K562 (cell line): ENCODE measurements at regions not wholly inside any gene's neighbourhood (a gene's known extent, or its start where the extent isn't known, plus 50 kb on each side); places are given as distances from the start of the nearest gene placed in this dataset.

Experiments
- ATAC-seq: fragments of 200-7000 bp; cut with Tn5 transposase; 3 replicates; pipeline ENCODE4 v1.9.1; 2020; ENCODE audit warnings: moderate library complexity
- BruUV-seq: library from RNA; stranded (reverse); fragments of 400-500 nt; replicated peaks from 2 replicates; lab custom pipeline; 2021; lab: Mats Ljungman, UMichigan
- CTCF ChIA-PET: fragments of 300-600 bp; formaldehyde crosslinking; extraction: SDS; loops from one replicate; lab custom pipeline; 2021; ENCODE audit warnings: low intra/inter-chr PET ratio; lab: Yijun Ruan, JAX
- POLR2A ChIA-PET: fragments of 300-600, 350-650 bp; sonication (Branson Sonifier 250); formaldehyde crosslinking; extraction: SDS; loops from one replicate; lab custom pipeline; 2021; ENCODE audit warnings: antibody characterized with exemption, inconsistent platforms; lab: Yijun Ruan, JAX
- DNase-seq, 4 experiments: peaks; one replicate each; pipeline versions ENCODE4 v3.0.0 to v3.0.0-alpha.2; 2011 to 2018; ENCODE audit warnings: low spot score in 3 of 4, mixed read lengths in 3 of 4; ENCODE audit errors: extremely low read depth in 1 of 4
- FAIRE-seq: peaks from 2 replicates; lab custom pipeline; 2011; peaks lifted over from hg19 to GRCh38; lab: Jason Lieb, UNC
- H2AFZ ChIP-seq: 2 replicates; pipeline ENCODE4 v1.6.0; 2011; ENCODE audit warnings: low read depth, low read length, control low read depth, inconsistent platforms
- H3K27ac ChIP-seq: fragments of 200-600 bp; 3 replicates; pipeline ENCODE4 v1.8.0; 2011; ENCODE audit warnings: low read depth, mild to moderate bottlenecking, control low read depth, inconsistent platforms, low read length, moderate library complexity, mixed read lengths; ENCODE audit errors: extremely low read depth
- H3K27me3 ChIP-seq, 2 experiments: fragments of 300-600 bp in 1 of 2; 2 replicates in 1 of 2; 3 replicates in 1 of 2; pipeline versions ENCODE4 v1.6.0 to v1.8.0; 2011; ENCODE audit warnings: inconsistent platforms in 2 of 2, low read length in 2 of 2, mild to moderate bottlenecking in 1 of 2, mixed read lengths in 1 of 2, moderate library complexity in 1 of 2; ENCODE audit not compliant: control insufficient read depth in 2 of 2, insufficient read depth in 2 of 2
- H3K36me3 ChIP-seq: fragments of 300-600 bp; 3 replicates; pipeline ENCODE4 v1.8.0; 2011; ENCODE audit warnings: mild to moderate bottlenecking, low read length, inconsistent platforms; ENCODE audit not compliant: control insufficient read depth, insufficient read depth
- H3K4me1 ChIP-seq, 2 experiments: fragments of 200-600 bp in 1 of 2; replicated peaks in 1 of 2; 2 replicates in 1 of 2; 3 replicates in 1 of 2; pipeline versions ENCODE4 v1.5.1 to v1.8.0; 2011; ENCODE audit warnings: inconsistent platforms in 2 of 2, low read length in 2 of 2, mild to moderate bottlenecking in 1 of 2, mixed read lengths in 1 of 2, moderate library complexity in 1 of 2; ENCODE audit not compliant: control insufficient read depth in 2 of 2, insufficient read depth in 2 of 2
- H3K4me2 ChIP-seq: 2 replicates; pipeline ENCODE4 v1.6.1; 2011; ENCODE audit warnings: low read length, control low read depth, inconsistent platforms, mixed read lengths; ENCODE audit not compliant: insufficient read depth
- H3K4me3 ChIP-seq: fragments of 200-600 bp; sonication (generic), shearing (Covaris generic); 2 replicates; pipeline ENCODE4 v1.5.1; 2016; ENCODE audit warnings: control low read depth, inconsistent platforms
- H3K79me2 ChIP-seq: fragments of 200-600 bp; 3 replicates; pipeline ENCODE4 v1.8.0; 2011; ENCODE audit warnings: low read length, inconsistent platforms; ENCODE audit not compliant: control insufficient read depth, insufficient read depth
- H3K9ac ChIP-seq, 2 experiments: 2 replicates each; pipeline versions ENCODE4 v1.6.0 to v1.6.1; 2011; ENCODE audit warnings: low read depth in 2 of 2, low read length in 2 of 2, control low read depth in 1 of 2, inconsistent platforms in 1 of 2, mild to moderate bottlenecking in 1 of 2, mixed read lengths in 1 of 2; ENCODE audit not compliant: insufficient read depth in 1 of 2
- H3K9me1 ChIP-seq: one replicate; pipeline ENCODE4 v1.6.0; 2011; ENCODE audit warnings: inconsistent platforms, mild to moderate bottlenecking, low read length, moderate library complexity; ENCODE audit not compliant: control insufficient read depth, insufficient read depth
- H3K9me3 ChIP-seq: replicated peaks from 2 replicates; pipeline ENCODE4 v1.5.1; 2011; ENCODE audit warnings: low read depth, low read length, inconsistent platforms; ENCODE audit not compliant: control insufficient read depth, insufficient read depth
- H4K20me1 ChIP-seq: replicated peaks from 2 replicates; pipeline ENCODE4 v1.6.1; 2011; ENCODE audit warnings: low read length, inconsistent platforms, mixed read lengths; ENCODE audit not compliant: control insufficient read depth, insufficient read depth
- ASH1L ChIP-seq: fragments of 450-650 bp; IDR thresholded peaks from 2 replicates; pipeline ENCODE4 v1.6.1; 2018; ENCODE audit warnings: borderline replicate concordance, mild to moderate bottlenecking, low read depth; ENCODE audit not compliant: partially characterized antibody
- ATF2 ChIP-seq: sonication (generic); formaldehyde crosslinking; IDR thresholded peaks from 2 replicates; pipeline ENCODE4 v1.8.1; 2022; ENCODE audit warnings: missing genetic modification reagents
- CCNT2 ChIP-seq: IDR thresholded peaks from 2 replicates; pipeline ENCODE4 v1.6.1; 2011; ENCODE audit warnings: borderline replicate concordance, low read depth, mild to moderate bottlenecking, moderate library complexity, mixed read lengths, low read length; ENCODE audit not compliant: insufficient read length; ENCODE audit errors: extremely low read depth
- ETS1 ChIP-seq: conservative IDR thresholded peaks from 2 replicates; pipeline ENCODE4 v1.6.1; 2011; ENCODE audit warnings: low read depth, mild to moderate bottlenecking, low read length; ENCODE audit not compliant: control insufficient read depth
- JUN ChIP-seq, 2 experiments: sonication (generic) in 1 of 2; formaldehyde crosslinking in 1 of 2; IDR thresholded peaks; 2 replicates each; pipeline versions ENCODE4 v1.6.1 to v1.8.0; 2012 to 2022; ENCODE audit warnings: borderline replicate concordance in 2 of 2, mild to moderate bottlenecking in 2 of 2, improper control_type of control experiment in 1 of 2, low read depth in 1 of 2, low read length in 1 of 2, missing genetic modification reagents in 1 of 2
- NFRKB ChIP-seq: fragments of 450-650 bp; IDR thresholded peaks from 2 replicates; pipeline ENCODE4 v1.6.1; 2016; ENCODE audit warnings: low read depth
- RNF219 ChIP-seq: fragments of 250-450 bp; sonication (Bioruptor Pico); IDR thresholded peaks from 2 replicates; pipeline ENCODE4 v1.5.0; 2022; ENCODE audit warnings: mild to moderate bottlenecking
- ZHX1 ChIP-seq: fragments of 150-350 bp; conservative IDR thresholded peaks from 2 replicates; pipeline ENCODE4 v1.6.1; 2014; ENCODE audit warnings: low read length
- ZNF133 ChIP-seq: fragments of 250-450 bp; sonication (Bioruptor Pico); IDR thresholded peaks from 2 replicates; pipeline ENCODE4 v1.4.0; 2020; ENCODE audit warnings: mild to moderate bottlenecking
- WGBS: fragments of 100-300 bp; shearing (Covaris generic); methylation state at CpG from one replicate; pipeline ENCODE4 v1.1.6; 2016; ENCODE audit warnings: low coverage, mixed read lengths; ENCODE audit not compliant: insufficient coverage; ENCODE audit errors: missing lambda C conversion rate; 5-methylcytosine and 5-hydroxymethylcytosine counted together
- in situ Hi-C: fragments of 300-500 bp; cut with MboI; formaldehyde crosslinking; loops from 4 replicates; pipeline ENCODE4 v1.15.0; 2018; ENCODE audit warnings: inconsistent platforms, mixed read lengths
- intact Hi-C: fragments of 100-400 bp; cut with micrococcal nuclease; formaldehyde crosslinking; loops from 2 replicates; pipeline ENCODE4 v1.14.2; 2022

GRCh38 chr5:27832886-27833285 lies 794.5 kb upstream of the CDH9 start:
- in situ Hi-C loops, result no loop called here
- DNase-seq, result no peak
- TF ChIP-seq ASH1L (no peak), JUN (IDR thresholded peaks at IDR 0.05; ENCODE audit: borderline replicate concordance, low read depth, low read length) (no peak), JUN (CRISPR knock-in tag; IDR thresholded peaks at IDR 0.05; ENCODE audit: borderline replicate concordance) (no peak), ZHX1 (no peak), RNF219 (CRISPR knock-in tag) (no peak), ZNF133 (no peak), NFRKB (no peak), ATF2 (CRISPR knock-in tag) (no peak), ETS1 (no peak), CCNT2 (no peak)
- TF ChIP-seq, all 486 proteins: peak for 0
- CTCF ChIA-PET, result no interaction called here
- no peaks in the 10 kb centered on the region for H3K79me2 ChIP-seq
- no peaks in the 10 kb centered on the region for H3K9me3 ChIP-seq
- H3K9me1 ChIP-seq, result no peaks in the 10 kb centered on the region
- ATAC-seq (no peak), FAIRE-seq (no peak)
- H3K27me3 ChIP-seq, result no peaks in the 10 kb centered on the region
- intact Hi-C loops, result no loop called here
- H3K36me3 ChIP-seq, result no peaks in the 10 kb centered on the region
- no TSS peak for BruUV-seq
- H4K20me1 ChIP-seq, result no peaks in the 10 kb centered on the region
- H3K4me1 ChIP-seq, result no peaks in the 10 kb centered on the region
- 4% methylated on average over 1 of the region's 1 CpG for WGBS
- H2AFZ ChIP-seq, result no peak overlapping the region
- H3K4me2 ChIP-seq, result no peak overlapping the region
- H3K9ac ChIP-seq, result no peak overlapping the region
- POLR2A ChIA-PET, result no interaction called here
- no peak overlapping the region for H3K4me3 ChIP-seq
- no peak overlapping the region for H3K27ac ChIP-seq
